HS-27A (cell line): ENCODE measurements at regions not wholly inside any gene's neighbourhood (a gene's known extent, or its start where the extent isn't known, plus 50 kb on each side); places are given as distances from the start of the nearest gene placed in this dataset.
"Not testable (repeated sequence)": the region's sequence is repeated elsewhere in the genome, so short reads cannot be mapped to it uniquely, and the experiment has no call there.

Source experiments
- DNase-seq: peaks from one replicate; pipeline ENCODE4 v3.0.0-alpha.2; 2012; ENCODE audit warnings: low read depth, missing footprints

GRCh38 chr7:132030086-132030568 lies 473.7 kb upstream of the PODXL start:
- no peak for DNase-seq

DNA sequence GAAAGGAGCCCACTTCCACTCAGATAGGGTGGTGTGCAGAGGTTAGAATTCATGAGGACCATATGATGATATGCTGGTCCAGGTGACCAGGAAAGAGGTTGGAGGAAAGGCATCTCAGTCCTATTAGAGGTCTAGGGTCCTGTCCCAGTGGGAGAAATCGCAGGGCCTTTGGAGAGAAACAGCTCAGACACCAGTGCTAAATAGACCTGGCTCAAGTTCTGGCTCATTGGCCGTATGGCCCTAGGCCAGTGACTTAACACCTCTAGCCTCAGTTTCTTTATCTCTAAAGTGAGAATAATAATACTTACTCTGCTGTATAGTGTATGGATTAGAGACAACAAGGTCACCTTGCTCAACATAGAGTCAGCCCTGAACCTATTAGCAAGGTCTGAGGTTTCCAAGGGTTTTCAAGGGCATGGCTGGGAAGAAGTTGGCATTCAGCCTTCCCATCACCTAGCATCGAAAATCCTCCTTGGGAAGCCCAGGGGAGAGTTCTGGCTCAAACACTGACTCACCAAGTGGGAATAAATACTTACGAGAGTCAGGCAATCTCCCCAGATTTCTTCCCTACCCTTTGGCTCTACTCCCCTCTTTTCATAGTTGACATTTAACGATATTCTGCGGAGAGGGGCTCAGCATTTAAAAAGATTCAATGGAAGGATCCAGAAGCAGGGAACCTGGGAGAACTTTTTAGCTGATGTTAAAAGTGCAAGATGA lies 473.1 kb upstream of the PODXL start:
- no peak for DNase-seq

- DNase-seq: no peak
Observed at GRCh38 chr7:132028144-132028920, 471.9 kb upstream of the PODXL start.

GRCh38 chr7:132024290-132024689 lies 467.9 kb upstream of the PODXL start:
- no peak for DNase-seq

- no peak for DNase-seq
Observed at GRCh38 chr7:132023466-132023865, 467.0 kb upstream of the PODXL start.

- DNase-seq: no peak
Observed at GRCh38 chr7:132022188-132022587, 465.8 kb upstream of the PODXL start.

DNA sequence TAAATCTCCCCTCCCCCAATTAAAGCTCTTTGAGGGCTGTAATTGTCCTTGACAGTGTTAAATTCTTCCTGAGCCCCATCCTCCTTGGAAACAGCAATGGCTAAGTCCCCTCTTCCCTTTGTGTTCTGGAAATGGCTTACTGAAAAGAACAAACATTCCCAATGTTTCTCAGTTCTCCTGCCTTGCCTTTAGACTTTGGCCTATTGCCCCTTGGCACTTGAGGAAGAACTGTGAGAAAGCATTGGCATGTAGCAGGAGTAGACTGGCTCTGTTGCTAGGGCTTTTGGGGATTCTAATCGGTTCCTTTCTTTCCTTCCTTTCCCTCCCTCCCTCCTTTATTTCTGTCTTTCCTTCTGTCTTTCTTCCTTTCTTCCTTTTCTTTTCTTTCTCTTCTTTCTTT lies 463.3 kb upstream of the PODXL start:
- DNase-seq: no peak

DNA sequence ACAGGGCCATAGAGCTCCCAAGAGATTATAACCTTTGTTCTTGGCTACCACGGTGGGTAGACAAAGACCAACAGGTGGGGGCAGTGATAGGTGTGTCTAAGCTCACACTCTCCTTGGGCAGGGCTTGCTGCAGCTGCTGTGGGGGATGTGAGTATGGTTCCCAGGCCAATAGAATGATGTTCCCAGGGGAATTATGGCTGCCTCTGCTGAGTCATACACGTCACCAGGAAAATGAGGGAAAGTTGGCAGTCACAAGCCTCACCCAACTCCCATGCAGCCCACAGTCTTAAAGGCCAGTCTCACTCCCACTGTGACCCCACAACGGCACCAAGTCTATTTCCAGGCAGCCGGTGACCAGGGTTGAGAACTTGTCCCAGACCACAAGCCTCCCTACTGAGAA lies 453.4 kb upstream of the PODXL start:
- DNase-seq: no peak

DNA sequence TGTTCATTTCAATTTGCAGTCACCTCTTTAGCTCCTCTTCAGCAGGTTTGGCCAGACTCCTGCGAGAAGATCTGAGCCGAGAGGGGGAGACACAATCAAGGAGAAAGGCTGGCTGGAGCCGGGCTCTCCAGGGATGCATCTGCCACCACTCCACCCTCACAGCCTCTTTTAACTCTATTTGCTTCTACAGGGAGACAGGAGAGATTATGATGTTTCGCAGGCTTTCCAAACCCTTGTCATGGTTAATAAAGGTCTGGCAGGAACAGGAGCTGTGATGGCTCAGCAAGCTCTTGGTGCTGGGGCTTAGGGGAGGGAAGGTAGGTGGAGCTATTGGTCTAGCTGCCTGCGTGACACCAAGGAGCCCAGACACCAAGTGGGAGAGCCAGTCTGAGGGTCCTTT lies 448.1 kb upstream of the PODXL start:
- no peak for DNase-seq

DNA sequence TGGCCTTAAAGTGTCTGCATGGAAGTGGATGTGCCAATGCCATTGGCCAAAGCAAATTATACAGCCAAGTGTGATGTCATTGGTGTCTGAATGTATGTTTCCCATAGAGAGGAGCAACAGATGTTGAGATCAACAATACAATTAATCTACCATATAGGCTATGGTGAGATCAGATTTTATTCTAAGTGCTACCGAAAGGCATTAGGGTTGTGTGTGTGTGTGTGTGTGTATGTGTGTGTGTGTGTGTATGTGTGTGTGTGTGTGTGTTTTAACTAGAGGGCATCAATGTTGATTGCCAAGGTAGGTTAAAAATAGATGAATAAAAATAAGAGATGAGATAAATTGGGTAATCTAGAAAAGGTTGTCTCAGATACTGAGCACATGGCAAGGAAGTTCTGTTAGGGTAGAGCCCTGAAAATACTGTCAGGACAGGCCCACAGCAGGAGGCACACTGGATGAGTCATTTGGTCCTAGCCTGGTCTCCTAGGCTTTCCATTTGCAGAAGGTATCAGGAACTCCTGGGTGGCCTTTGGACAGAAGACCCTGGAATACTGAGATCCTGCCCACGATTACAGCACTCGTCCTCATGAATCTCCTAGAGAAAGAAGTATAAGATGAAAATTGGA lies 446.0 kb upstream of the PODXL start:
- no peak for DNase-seq

DNA sequence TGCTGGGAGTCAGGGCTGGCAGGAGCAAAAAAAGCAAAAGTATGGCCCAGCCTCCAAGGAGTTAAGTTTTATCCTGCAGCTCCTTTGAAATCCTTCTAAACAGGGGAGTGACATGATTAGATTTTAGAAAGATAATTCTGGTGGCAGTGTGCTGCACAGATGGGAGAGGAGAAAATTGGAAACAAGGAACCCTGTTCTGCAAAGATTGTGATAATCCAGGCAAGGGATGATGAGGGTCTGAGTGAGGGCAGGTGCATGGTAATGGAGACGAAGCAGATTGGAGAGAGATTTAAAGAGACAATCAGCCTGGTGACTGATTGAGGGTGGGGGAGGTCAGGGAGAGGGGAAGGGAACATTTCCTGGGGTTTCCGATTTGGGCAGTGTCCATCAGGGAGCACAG lies 444.7 kb upstream of the PODXL start:
- DNase-seq: no peak

DNA sequence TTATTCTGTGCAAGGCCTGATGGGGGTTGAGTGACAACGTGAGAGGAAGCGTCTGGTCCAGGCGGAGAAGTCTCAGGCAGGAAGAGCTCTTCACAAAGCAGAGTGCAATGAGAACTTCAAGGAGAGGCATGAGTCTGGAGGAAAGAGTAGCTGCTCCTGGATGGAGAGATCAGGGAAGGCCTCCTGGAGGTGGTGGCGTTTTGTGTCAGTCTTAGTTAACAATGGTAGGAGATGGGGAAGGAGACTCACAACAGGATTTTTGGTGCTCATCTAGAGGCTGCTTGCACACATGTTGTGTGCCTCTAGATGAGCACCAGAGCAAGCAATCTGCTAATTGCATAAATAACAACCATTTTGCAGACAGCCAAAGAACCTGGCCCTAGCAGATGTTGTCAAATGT lies 442.8 kb upstream of the PODXL start:
- DNase-seq: no peak

DNA sequence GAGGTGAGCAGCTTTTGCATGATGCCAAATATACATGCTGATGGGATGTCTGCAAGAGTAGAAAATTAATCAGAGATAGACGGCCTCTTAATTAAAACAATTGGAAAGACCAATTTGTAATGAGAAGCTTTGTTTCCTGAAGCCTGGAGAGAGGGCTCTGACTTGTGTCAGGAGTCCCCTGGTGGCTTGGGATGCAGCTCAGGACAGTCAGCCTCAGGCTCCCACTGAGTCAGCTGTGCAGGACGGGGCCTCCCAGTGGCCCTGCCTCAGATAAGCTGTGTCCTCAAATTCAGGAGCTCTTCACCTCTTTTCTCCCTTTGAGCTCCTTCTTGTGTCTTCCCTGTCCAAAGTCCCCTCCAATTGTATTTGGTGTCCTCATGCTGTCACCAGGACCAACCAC lies 438.9 kb upstream of the PODXL start:
- DNase-seq: no peak

- DNase-seq: not testable (repeated sequence)
Observed at GRCh38 chr7:131981069-131981468, 424.6 kb upstream of the PODXL start.

DNA sequence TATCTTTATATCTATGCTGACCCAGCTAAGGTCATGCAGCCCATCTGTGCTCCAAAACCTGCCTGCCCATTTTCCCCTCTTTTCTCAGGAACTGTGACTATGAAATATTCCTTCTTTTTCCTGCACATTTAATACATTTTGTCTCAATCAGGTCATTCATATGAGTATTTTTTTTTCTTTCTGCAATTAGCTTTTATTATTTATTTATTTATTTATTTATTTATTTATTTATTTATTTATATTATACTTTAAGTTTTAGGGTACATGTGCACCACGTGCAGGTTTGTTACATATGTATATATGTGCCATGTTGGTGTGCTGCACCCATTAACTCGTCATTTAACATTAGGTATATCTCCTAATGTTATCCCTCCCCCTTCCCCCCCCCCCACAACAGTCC lies 421.7 kb upstream of the PODXL start:
- not testable (repeated sequence) for DNase-seq

- DNase-seq: no peak
Observed at GRCh38 chr7:131976411-131976810, 420.0 kb upstream of the PODXL start.

DNA sequence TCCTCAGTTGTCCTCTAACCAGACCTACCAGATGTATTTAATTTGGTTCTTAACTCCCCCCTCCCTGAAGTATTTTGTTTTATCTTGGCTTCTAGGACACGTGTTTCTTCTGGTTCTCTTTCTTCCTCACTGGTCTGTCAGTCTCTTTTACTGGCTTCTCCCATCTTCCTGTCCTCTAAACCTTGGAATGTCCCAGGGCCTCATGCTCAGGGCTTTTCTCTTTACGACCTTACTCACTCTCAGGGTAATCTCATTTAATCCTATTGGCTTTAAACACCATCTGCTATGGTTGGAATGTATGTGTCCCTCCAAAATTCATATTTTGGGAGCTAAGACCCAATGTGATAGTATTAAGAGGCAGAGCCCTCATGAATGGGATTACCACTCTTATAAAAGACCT lies 418.2 kb upstream of the PODXL start:
- DNase-seq: no peak

DNA sequence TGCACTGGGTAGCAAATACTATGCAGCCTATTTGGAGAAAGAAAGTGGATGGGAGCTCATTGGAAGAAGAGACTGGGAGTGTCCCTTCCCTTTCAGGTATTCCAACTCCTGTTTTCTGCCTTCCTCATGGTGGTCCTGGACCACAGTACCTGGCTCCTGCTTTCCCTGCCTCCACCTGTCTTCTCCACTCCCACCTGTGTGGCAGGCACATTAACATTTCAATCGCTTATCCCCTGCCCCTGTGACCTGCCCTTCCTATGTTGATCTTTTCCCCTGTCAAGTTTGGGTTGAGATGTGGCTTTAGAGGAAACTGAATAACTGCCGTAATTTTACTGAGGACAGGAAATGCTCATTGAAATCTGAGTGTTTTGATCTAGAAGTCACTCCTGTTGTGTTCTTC lies 415.8 kb upstream of the PODXL start:
- no peak for DNase-seq

- DNase-seq: no peak
Observed at GRCh38 chr7:131970602-131971001, 414.2 kb upstream of the PODXL start.

GRCh38 chr7:131969560-131969959 lies 413.1 kb upstream of the PODXL start:
- DNase-seq: no peak

DNA sequence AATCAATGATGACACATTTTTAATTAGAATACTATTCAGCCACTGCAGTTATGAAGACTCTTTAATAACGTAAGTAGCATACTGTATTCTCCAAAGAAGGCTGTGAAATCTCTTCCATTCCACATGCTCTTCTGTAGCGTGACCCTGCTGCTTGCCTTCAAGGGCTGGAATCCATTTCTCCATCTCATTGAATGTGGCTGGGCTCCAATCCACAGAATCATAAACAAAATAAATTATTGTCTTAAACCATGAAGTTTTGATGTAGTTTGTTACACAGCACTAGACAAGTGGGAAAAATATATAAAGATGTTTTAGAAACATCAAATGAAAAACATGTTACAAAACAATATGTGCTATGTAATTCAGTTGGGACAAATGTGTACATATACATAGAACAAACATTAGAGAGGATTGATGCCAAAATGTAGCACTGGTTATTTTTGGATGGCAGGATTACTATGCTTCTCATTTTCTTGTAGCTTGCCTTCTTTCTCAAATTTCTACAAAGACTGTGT lies 410.8 kb upstream of the PODXL start:
- no peak for DNase-seq

DNA sequence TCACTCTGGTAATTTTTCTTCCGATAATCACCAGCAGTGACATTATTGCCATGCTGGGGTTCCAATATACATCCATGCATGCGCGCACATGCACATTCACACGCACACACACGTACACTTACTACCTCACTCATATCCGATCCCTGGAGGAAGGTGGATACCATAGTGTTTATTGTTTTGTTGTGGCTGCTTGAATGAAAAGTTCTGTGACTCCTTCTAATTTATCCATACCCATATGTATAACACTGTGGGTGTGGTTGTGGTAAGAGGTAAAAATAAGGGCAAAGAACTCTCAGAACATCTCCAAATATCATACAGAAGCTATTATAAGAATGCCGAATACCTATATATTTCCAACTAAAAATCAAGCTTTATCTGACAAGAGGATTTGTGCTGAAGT lies 407.8 kb upstream of the PODXL start:
- DNase-seq: no peak
